Gastrocnemius medialis (tissue), 4 donors: ENCODE measurements at regions not wholly inside any gene's neighbourhood (a gene's known extent, or its start where the extent isn't known, plus 50 kb on each side); places are given as distances from the start of the nearest gene placed in this dataset.

Source experiments
- ATAC-seq, 2 donors: fragments of 150-250 bp; one replicate each; pipeline ENCODE4 v1.9.1; 2016
- DNase-seq, 2 donors: peaks; one replicate each; pipeline ENCODE4 v3.0.0-alpha.2; 2019
- H3K27ac ChIP-seq, 4 donors: fragments of 200-600 bp; sonication (generic); 1 replicate in 1 of 4; 2 replicates in 3 of 4; pipeline ENCODE4 v1.5.1; 2016 to 2018; ENCODE audit warnings: mild to moderate bottlenecking in 2 of 4, moderate library complexity in 1 of 4
- H3K27me3 ChIP-seq, 3 donors: fragments of 200-600 bp; sonication (generic) in 2 of 3; 1 replicate in 1 of 3; 2 replicates in 2 of 3; pipeline versions ENCODE4 v1.5.1 to v1.6.0; 2016 to 2019; ENCODE audit warnings: mild to moderate bottlenecking in 1 of 3, moderate library complexity in 1 of 3
- H3K36me3 ChIP-seq, 2 donors: fragments of 200-600 bp; sonication (generic) in 1 of 2; one replicate each; pipeline ENCODE4 v1.5.1; 2017 to 2018
- H3K4me1 ChIP-seq, 2 donors: fragments of 200-600 bp; sonication (generic) in 1 of 2; one replicate each; pipeline ENCODE4 v1.5.1; 2016 to 2017; ENCODE audit warnings: mild to moderate bottlenecking in 2 of 2
- H3K4me3 ChIP-seq, 4 donors: fragments of 200-600 bp; sonication (generic) in 3 of 4; 1 replicate in 1 of 4; 2 replicates in 3 of 4; pipeline ENCODE4 v1.5.1; 2016 to 2019; ENCODE audit warnings: mild to moderate bottlenecking in 2 of 4
- H3K9me3 ChIP-seq, 3 donors: fragments of 200-600 bp; sonication (generic) in 2 of 3; 1 replicate in 1 of 3; 2 replicates in 2 of 3; pipeline ENCODE4 v1.5.1; 2016 to 2019
- CTCF ChIP-seq, 5 experiments: fragments of 450-650 bp in 3 of 5; fragments of 200-600 bp in 2 of 5; sonication (generic) in 2 of 5; IDR thresholded peaks in 4 of 5; conservative IDR thresholded peaks in 1 of 5; 1 replicate in 4 of 5; 2 replicates in 1 of 5; pipeline ENCODE4 v1.5.1; 2016 to 2019; ENCODE audit warnings: antibody characterized with exemption in 5 of 5, mild to moderate bottlenecking in 3 of 5, moderate library complexity in 3 of 5
- POLR2A ChIP-seq, 2 donors: fragments of 450-650 bp; IDR thresholded peaks; one replicate each; pipeline ENCODE4 v1.6.1; 2017; ENCODE audit warnings: antibody characterized with exemption in 2 of 2, mild to moderate bottlenecking in 2 of 2, moderate library complexity in 2 of 2
- in situ Hi-C, 4 donors: fragments of 200-750 bp; cut with MboI; loops; one replicate each; pipeline versions ENCODE4 v1.15.0 to v1.8.0; 2017; ENCODE audit warnings: low sequenced_read_pairs in 4 of 4
- intact Hi-C: fragments of 100-400 bp; cut with DNase I; formaldehyde crosslinking; loops from one replicate; pipeline ENCODE4 v1.15.1; 2023; ENCODE audit warnings: low total_unique reads

GRCh38 chr13:40130871-40131636, 475.6 kb downstream of the COG6 start:
- in situ Hi-C loops: no loop called here

GRCh38 chr13:40132249-40132648, 476.8 kb downstream of the COG6 start:
- intact Hi-C loops: no loop called here
- no peak for DNase-seq
- in situ Hi-C loops: no loop called here
- no peaks in the 10 kb centered on the region for H3K36me3 ChIP-seq
- no peak overlapping the region for H3K27ac ChIP-seq
- TF ChIP-seq POLR2A (IDR thresholded peaks at IDR 0.05) (no peak), CTCF (IDR thresholded peaks at IDR 0.05 in 4 of 5, conservative IDR thresholded peaks at IDR 0.05 in 1 of 5) (no peak)
- H3K4me1 ChIP-seq: no peaks in the 10 kb centered on the region
- ATAC-seq: no peak
- no peaks in the 10 kb centered on the region for H3K9me3 ChIP-seq
- H3K27me3 ChIP-seq: no peaks in the 10 kb centered on the region
- no peak overlapping the region for H3K4me3 ChIP-seq

More at GRCh38 chr13:40130871-40131636, 475.6 kb downstream of the COG6 start:
- TF ChIP-seq CTCF (IDR thresholded peaks at IDR 0.05 in 4 of 5, conservative IDR thresholded peaks at IDR 0.05 in 1 of 5) (no peak), POLR2A (IDR thresholded peaks at IDR 0.05) (no peak)
- H3K4me3 ChIP-seq: no peak overlapping the region
- intact Hi-C loops: no loop called here
- DNase-seq (no peak), ATAC-seq (no peak)
- no peaks in the 10 kb centered on the region for H3K36me3 ChIP-seq
- H3K4me1 ChIP-seq: no peaks in the 10 kb centered on the region
- no peaks in the 10 kb centered on the region for H3K9me3 ChIP-seq
- no peak overlapping the region for H3K27ac ChIP-seq
- H3K27me3 ChIP-seq: no peaks in the 10 kb centered on the region

- Histone ChIP-seq H3K9me3 (no peaks in the 10 kb centered on the region), H3K27me3 (no peaks in the 10 kb centered on the region), H3K27ac (no peak overlapping the region), H3K4me3 (no peak overlapping the region), H3K4me1 (no peaks in the 10 kb centered on the region), H3K36me3 (no peaks in the 10 kb centered on the region)
- in situ Hi-C loops: no loop called here
- ATAC-seq (no peak), DNase-seq (no peak)
- intact Hi-C loops: no loop called here
- no peak for TF ChIP-seq CTCF (IDR thresholded peaks at IDR 0.05 in 4 of 5, conservative IDR thresholded peaks at IDR 0.05 in 1 of 5)
These were observed 481.4 kb downstream of the COG6 start for GRCh38 chr13:40136896-40137295.

- DNase-seq (peak in 1 of 2 donors; percentile 36), ATAC-seq (peak in 1 of 2 donors; percentile 56)
- H3K27ac ChIP-seq: no peak overlapping the region
- H3K9me3 ChIP-seq: no peaks in the 10 kb centered on the region
- in situ Hi-C loops: no loop called here
- TF ChIP-seq POLR2A (IDR thresholded peaks at IDR 0.05) (no peak), CTCF (IDR thresholded peaks at IDR 0.05 in 4 of 5, conservative IDR thresholded peaks at IDR 0.05 in 1 of 5) (no peak)
- H3K36me3 ChIP-seq: no peaks in the 10 kb centered on the region
- H3K27me3 ChIP-seq: no peaks in the 10 kb centered on the region
- intact Hi-C loops: no loop called here
- no peak overlapping the region for H3K4me3 ChIP-seq
- H3K4me1 ChIP-seq: no peaks in the 10 kb centered on the region
These were observed 481.9 kb downstream of the COG6 start for GRCh38 chr13:40137400-40137799.
